OCI-LY7 (cell line): ENCODE measurements at regions not wholly inside any gene's neighbourhood (a gene's known extent, or its start where the extent isn't known, plus 50 kb on each side); places are given as distances from the start of the nearest gene placed in this dataset.

Source experiments
- CTCF ChIP-seq: fragments of 200-600 bp; sonication (generic); conservative IDR thresholded peaks from 2 replicates; pipeline ENCODE4 v1.5.1; 2014; ENCODE audit warnings: mild to moderate bottlenecking, antibody characterized with exemption, low read length, moderate library complexity, mixed read lengths
- EZH2phosphoT487 ChIP-seq: fragments of 200-600 bp; sonication (generic); IDR thresholded peaks from 2 replicates; pipeline ENCODE4 v1.6.1; 2018; ENCODE audit warnings: low read depth, borderline replicate concordance, mild to moderate bottlenecking, mixed run types, antibody characterized with exemption, low read length, moderate library complexity, mixed read lengths

DNA sequence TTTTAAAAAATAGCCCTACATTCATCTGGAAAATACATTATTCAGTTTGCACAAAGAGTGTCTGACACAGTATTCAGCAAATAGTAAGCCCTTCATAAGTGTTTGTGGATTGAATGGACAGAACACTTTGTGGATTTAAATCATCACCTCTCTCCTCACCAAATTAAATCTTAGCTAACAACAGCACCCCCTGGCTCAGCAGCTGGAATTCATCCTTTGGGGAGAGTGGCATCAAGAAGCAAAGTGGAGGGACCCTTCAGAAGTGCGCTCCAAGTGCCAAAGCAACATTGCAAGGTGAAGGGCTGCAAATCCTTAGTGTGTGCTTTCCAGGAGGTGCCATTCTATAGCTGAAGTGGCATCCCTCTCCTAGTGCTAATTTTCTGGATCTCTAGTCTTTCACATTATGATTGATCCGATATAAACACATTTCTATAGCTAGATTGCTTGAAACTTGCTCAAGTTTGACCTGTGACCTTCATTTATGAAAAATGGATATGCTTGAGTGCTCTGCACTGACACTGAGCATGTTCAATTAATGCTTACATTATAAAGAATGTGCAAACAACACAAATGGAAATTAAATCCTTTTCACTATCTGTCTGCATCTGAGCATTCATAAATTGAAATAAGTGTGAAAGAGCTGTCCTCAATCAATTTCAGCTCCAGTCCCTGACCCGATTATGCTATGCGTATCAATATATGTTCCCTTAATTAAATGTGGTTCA is 891.7 kb downstream of the C6orf118 start:
- TF ChIP-seq CTCF, result no peak
- no peak for TF ChIP-seq EZH2phosphoT487
